Activated B cell treated with CpG ODN at 0.5 μM for 24 hours (primary cell): ENCODE measurements at regions not wholly inside any gene's neighbourhood (a gene's known extent, or its start where the extent isn't known, plus 50 kb on each side); places are given as distances from the start of the nearest gene placed in this dataset.

Source experiments
- ATAC-seq: fragments of 200-7000 bp; cut with Tn5 transposase; one replicate; pipeline ENCODE4 v1.10.0; 2021; ENCODE audit warnings: low read depth, mild to moderate bottlenecking, moderate library complexity
- CTCF ChIA-PET: fragments of 350-600 bp; sonication (Branson Sonifier 250); formaldehyde crosslinking; loops from one replicate; lab custom pipeline; 2021; ENCODE audit warnings: antibody characterized with exemption; lab: Charles Lee
- POLR2A ChIA-PET: fragments of 350-600 bp; sonication (Branson Sonifier 250); formaldehyde crosslinking; loops from one replicate; lab custom pipeline; 2021; ENCODE audit warnings: antibody characterized with exemption; lab: Charles Lee
- DNase-seq: peaks from one replicate; pipeline ENCODE4 v3.0.0; 2022
- H3K27ac Mint-ChIP-seq: one replicate; pipeline ENCODE4 v1.8.0; 2020; ENCODE audit warnings: mixed read lengths
- H3K27me3 Mint-ChIP-seq: one replicate; pipeline ENCODE4 v1.8.0; 2021; ENCODE audit warnings: mixed read lengths
- H3K36me3 Mint-ChIP-seq: one replicate; pipeline ENCODE4 v1.8.0; 2021; ENCODE audit warnings: low read depth, mixed read lengths
- H3K4me1 Mint-ChIP-seq: one replicate; pipeline ENCODE4 v1.8.0; 2021; ENCODE audit warnings: mixed read lengths
- H3K4me3 Mint-ChIP-seq: one replicate; pipeline ENCODE4 v1.8.0; 2020; ENCODE audit warnings: mild to moderate bottlenecking, mixed read lengths
- H3K9me3 Mint-ChIP-seq: one replicate; pipeline ENCODE4 v1.8.0; 2020; ENCODE audit warnings: mixed read lengths
- intact Hi-C: fragments of 100-400 bp; cut with micrococcal nuclease; formaldehyde crosslinking; loops from one replicate; pipeline ENCODE4 v1.15.1; 2024
- TF ChIP-seq, protein P1 (sequence below): fragments of 200-600 bp; IDR thresholded peaks from one replicate; pipeline ENCODE4 v1.8.0; 2022; ENCODE audit warnings: antibody characterized with exemption, mild to moderate bottlenecking

DNA sequence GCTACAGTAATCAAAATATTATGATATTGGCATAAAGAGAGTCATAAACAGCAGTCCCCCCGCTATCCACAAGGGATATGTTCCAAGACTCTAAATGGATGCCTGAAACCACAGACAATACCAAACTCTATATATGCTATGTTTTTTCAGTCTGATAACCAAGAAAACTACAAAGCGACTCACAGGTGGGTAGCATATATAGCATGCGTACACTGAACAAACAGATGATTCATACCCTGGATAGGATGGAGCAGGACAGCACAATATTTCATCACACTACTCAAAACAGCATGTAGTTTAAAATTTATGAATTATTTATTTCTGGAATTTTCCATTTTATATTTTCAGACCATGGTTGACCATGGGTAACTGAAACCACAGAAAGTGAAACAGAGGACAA lies 87.0 kb upstream of the PPP2R3A start:
- H3K27ac Mint-ChIP-seq, result no peak overlapping the region
- H3K36me3 Mint-ChIP-seq, result no peaks in the 10 kb centered on the region
- peaks cover 14% of the 10 kb centered on the region for H3K9me3 Mint-ChIP-seq
- peaks cover 7% of the 10 kb centered on the region for H3K27me3 Mint-ChIP-seq
- ChIA-PET CTCF (no interaction called here), POLR2A (no interaction called here)
- DNase-seq (no peak), ATAC-seq (no peak)
- intact Hi-C loops, result no loop called here
- no peak overlapping the region for H3K4me3 Mint-ChIP-seq
- TF ChIP-seq, protein P1, sequence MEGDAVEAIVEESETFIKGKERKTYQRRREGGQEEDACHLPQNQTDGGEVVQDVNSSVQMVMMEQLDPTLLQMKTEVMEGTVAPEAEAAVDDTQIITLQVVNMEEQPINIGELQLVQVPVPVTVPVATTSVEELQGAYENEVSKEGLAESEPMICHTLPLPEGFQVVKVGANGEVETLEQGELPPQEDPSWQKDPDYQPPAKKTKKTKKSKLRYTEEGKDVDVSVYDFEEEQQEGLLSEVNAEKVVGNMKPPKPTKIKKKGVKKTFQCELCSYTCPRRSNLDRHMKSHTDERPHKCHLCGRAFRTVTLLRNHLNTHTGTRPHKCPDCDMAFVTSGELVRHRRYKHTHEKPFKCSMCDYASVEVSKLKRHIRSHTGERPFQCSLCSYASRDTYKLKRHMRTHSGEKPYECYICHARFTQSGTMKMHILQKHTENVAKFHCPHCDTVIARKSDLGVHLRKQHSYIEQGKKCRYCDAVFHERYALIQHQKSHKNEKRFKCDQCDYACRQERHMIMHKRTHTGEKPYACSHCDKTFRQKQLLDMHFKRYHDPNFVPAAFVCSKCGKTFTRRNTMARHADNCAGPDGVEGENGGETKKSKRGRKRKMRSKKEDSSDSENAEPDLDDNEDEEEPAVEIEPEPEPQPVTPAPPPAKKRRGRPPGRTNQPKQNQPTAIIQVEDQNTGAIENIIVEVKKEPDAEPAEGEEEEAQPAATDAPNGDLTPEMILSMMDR, result no peak
- H3K4me1 Mint-ChIP-seq, result no peaks in the 10 kb centered on the region

DNA sequence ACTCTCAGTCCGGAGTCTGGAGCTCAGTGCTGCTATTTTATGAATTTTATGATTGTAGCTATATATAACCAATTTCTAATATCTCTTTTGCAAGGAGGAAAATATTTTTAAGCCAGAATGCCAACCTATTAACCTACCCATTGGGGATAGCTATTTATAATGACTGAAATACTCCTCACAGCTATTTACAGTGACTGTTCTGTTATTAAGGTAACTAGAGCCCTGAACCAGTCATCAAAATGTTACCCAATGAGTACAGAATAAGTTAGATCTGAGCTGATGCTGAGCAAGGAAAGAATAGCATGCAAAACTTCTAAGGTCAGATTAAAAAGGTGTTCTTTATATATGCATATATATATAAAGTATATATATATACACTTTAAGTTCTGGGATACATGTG lies 79.6 kb upstream of the PPP2R3A start:
- Mint-ChIP-seq H3K27ac (no peak overlapping the region), H3K27me3 (no peaks in the 10 kb centered on the region), H3K4me3 (no peak overlapping the region), H3K4me1 (no peaks in the 10 kb centered on the region), H3K9me3 (no peaks in the 10 kb centered on the region), H3K36me3 (no peaks in the 10 kb centered on the region)
- TF ChIP-seq, protein P1, result no peak
- ATAC-seq (no peak), DNase-seq (no peak)
- intact Hi-C loops, result no loop called here
- ChIA-PET POLR2A (no interaction called here), CTCF (no interaction called here)

DNA sequence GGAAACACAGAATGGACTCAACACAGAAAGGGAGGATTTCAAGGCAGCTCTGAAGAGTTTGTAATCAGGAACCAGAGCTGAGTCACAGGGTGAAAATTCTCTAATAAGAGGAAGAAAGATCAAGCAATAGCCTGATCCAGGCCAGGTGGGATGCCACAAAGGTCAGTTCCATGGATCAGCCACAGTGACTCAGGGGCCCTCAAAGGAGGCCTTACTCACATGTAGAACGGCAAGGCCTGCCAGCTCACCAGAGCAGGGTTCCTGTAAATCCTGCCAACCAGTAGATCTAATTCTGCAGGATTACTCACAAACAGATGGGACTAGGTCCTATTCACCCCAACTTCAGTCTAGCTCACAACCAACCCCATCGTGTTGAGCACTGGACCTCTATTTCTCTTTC lies 78.3 kb upstream of the PPP2R3A start:
- Mint-ChIP-seq H3K9me3 (no peaks in the 10 kb centered on the region), H3K36me3 (no peaks in the 10 kb centered on the region), H3K27me3 (no peaks in the 10 kb centered on the region), H3K4me1 (no peaks in the 10 kb centered on the region), H3K4me3 (no peak overlapping the region), H3K27ac (no peak overlapping the region)
- CTCF ChIA-PET, result no interaction called here
- TF ChIP-seq, protein P1, result no peak
- DNase-seq (no peak), ATAC-seq (no peak)
- intact Hi-C loops, result no loop called here
- POLR2A ChIA-PET, result no interaction called here

DNA sequence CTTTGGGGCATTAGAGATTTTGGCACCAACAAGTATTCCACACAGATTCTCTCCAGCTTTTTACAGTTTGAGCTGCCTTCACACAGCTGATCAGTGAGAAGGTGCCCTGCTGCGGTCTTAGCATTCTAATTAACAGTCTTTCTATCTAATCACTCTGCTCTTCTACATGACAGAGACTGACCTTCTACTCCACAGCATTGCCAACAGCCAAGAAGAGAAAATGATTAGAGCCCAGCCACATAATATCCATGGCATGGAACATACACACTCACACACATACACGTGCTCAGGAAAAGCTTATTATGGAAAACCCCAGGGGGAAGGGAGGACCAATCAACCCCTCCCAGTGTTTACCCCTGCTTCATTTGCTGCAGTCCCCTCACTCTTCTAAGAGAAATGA lies 76.1 kb upstream of the PPP2R3A start:
- ChIA-PET POLR2A (no interaction called here), CTCF (no interaction called here)
- intact Hi-C loops, result no loop called here
- no peak overlapping the region for H3K4me3 Mint-ChIP-seq
- H3K27ac Mint-ChIP-seq, result no peak overlapping the region
- H3K9me3 Mint-ChIP-seq, result no peaks in the 10 kb centered on the region
- H3K36me3 Mint-ChIP-seq, result no peaks in the 10 kb centered on the region
- no peak for ATAC-seq
- no peaks in the 10 kb centered on the region for H3K4me1 Mint-ChIP-seq
- DNase-seq, result no peak
- H3K27me3 Mint-ChIP-seq, result no peaks in the 10 kb centered on the region
- TF ChIP-seq, protein P1, result no peak

DNA sequence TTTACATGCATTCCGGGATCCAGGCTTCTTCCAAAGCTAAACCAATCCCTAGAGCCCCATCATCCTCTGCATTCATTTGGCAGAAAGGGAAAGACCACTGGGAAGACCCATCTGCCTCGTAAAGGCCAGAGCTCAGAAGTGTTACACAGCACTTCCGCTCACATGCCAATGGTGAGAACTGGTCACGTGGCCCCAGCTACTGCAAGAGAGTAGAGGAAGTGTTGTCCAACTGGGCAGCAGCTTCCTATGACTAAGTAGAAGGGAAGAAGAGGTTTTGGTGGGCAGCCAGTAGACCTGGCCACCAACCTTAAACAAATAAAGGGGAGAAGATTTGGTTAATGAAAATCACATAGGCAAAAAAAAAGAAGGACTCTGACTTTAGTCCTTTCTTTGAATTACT lies 74.4 kb upstream of the PPP2R3A start:
- POLR2A ChIA-PET, result no interaction called here

More for the DNA sequence above, 74.4 kb upstream of the PPP2R3A start:
- no peaks in the 10 kb centered on the region for H3K9me3 Mint-ChIP-seq
- DNase-seq (no peak), ATAC-seq (no peak)
- H3K27me3 Mint-ChIP-seq, result no peaks in the 10 kb centered on the region
- CTCF ChIA-PET, result no interaction called here
- H3K36me3 Mint-ChIP-seq, result no peaks in the 10 kb centered on the region
- TF ChIP-seq, protein P1, result no peak
- no peak overlapping the region for H3K4me3 Mint-ChIP-seq
- intact Hi-C loops, result no loop called here
- H3K4me1 Mint-ChIP-seq, result no peaks in the 10 kb centered on the region
- no peak overlapping the region for H3K27ac Mint-ChIP-seq
